Activated CD8-positive, alpha-beta T cell treated with anti-CD3 and anti-CD28 coated beads for 36 hours (primary cell): ENCODE measurements at regions not wholly inside any gene's neighbourhood (a gene's known extent, or its start where the extent isn't known, plus 50 kb on each side); places are given as distances from the start of the nearest gene placed in this dataset.

Source experiments
- ATAC-seq: fragments of 200-7000 bp; cut with Tn5 transposase; one replicate; pipeline ENCODE4 v1.10.0; 2021; ENCODE audit warnings: mild to moderate bottlenecking, moderate library complexity
- CTCF ChIA-PET: fragments of 350-600 bp; sonication (Branson Sonifier 250); formaldehyde crosslinking; loops from one replicate; lab custom pipeline; 2021; ENCODE audit warnings: antibody characterized with exemption; lab: Charles Lee
- POLR2A ChIA-PET: fragments of 350-600 bp; sonication (Branson Sonifier 250); formaldehyde crosslinking; loops from one replicate; lab custom pipeline; 2021; ENCODE audit warnings: antibody characterized with exemption; lab: Charles Lee
- DNase-seq: peaks from one replicate; pipeline ENCODE4 v3.0.0-alpha.2; 2020
- H3K27ac Mint-ChIP-seq: one replicate; pipeline ENCODE4 v1.8.0; 2021; ENCODE audit warnings: mild to moderate bottlenecking, mixed read lengths
- H3K27me3 Mint-ChIP-seq: one replicate; pipeline ENCODE4 v1.8.0; 2021; ENCODE audit warnings: mixed read lengths
- H3K36me3 Mint-ChIP-seq: one replicate; pipeline ENCODE4 v1.8.0; 2021; ENCODE audit warnings: low read depth, mixed read lengths
- H3K4me1 Mint-ChIP-seq: one replicate; pipeline ENCODE4 v1.8.0; 2021; ENCODE audit warnings: low read depth, mixed read lengths
- H3K4me3 Mint-ChIP-seq: one replicate; pipeline ENCODE4 v1.8.0; 2021; ENCODE audit warnings: mild to moderate bottlenecking, moderate library complexity, mixed read lengths
- H3K9me3 Mint-ChIP-seq: one replicate; pipeline ENCODE4 v1.8.0; 2021; ENCODE audit warnings: mixed read lengths
- CTCF ChIP-seq: fragments of 200-600 bp; IDR thresholded peaks from one replicate; pipeline ENCODE4 v1.8.0; 2022; ENCODE audit warnings: antibody characterized with exemption, mild to moderate bottlenecking
- intact Hi-C: fragments of 100-400 bp; cut with micrococcal nuclease; formaldehyde crosslinking; loops from one replicate; pipeline ENCODE4 v1.10.0; 2022

- ATAC-seq, result no peak
- H3K9me3 Mint-ChIP-seq, result peaks cover 7% of the 10 kb centered on the region
- intact Hi-C loops, result no loop called here
These were observed 1071.2 kb upstream of the SEL1L start for GRCh38 chr14:82604819-82605218.

GRCh38 chr14:82621881-82622450 lies 1088.3 kb upstream of the SEL1L start:
- H3K4me3 Mint-ChIP-seq, result no peak overlapping the region
- no peaks in the 10 kb centered on the region for H3K9me3 Mint-ChIP-seq
- H3K36me3 Mint-ChIP-seq, result no peaks in the 10 kb centered on the region
- ChIA-PET POLR2A (no interaction called here), CTCF (no interaction called here)
- TF ChIP-seq CTCF, result no peak
- ATAC-seq (no peak), DNase-seq (no peak)
- intact Hi-C loops, result no loop called here
- no peaks in the 10 kb centered on the region for H3K4me1 Mint-ChIP-seq
- H3K27ac Mint-ChIP-seq, result no peak overlapping the region
- H3K27me3 Mint-ChIP-seq, result no peaks in the 10 kb centered on the region

More at GRCh38 chr14:82604819-82605218, 1071.2 kb upstream of the SEL1L start:
- ChIA-PET POLR2A (no interaction called here), CTCF (no interaction called here)
- H3K36me3 Mint-ChIP-seq, result no peaks in the 10 kb centered on the region
- H3K4me3 Mint-ChIP-seq, result no peak overlapping the region
- no peak overlapping the region for H3K27ac Mint-ChIP-seq
- DNase-seq, result no peak
- TF ChIP-seq CTCF, result no peak
- H3K27me3 Mint-ChIP-seq, result no peaks in the 10 kb centered on the region
- no peaks in the 10 kb centered on the region for H3K4me1 Mint-ChIP-seq

GRCh38 chr14:82626156-82627066 lies 1092.8 kb upstream of the SEL1L start:
- DNase-seq (no peak), ATAC-seq (no peak)
- POLR2A ChIA-PET, result no interaction called here
- no peak for TF ChIP-seq CTCF
- CTCF ChIA-PET, result no interaction called here
- Mint-ChIP-seq H3K27ac (no peak overlapping the region), H3K27me3 (no peaks in the 10 kb centered on the region), H3K4me3 (no peak overlapping the region), H3K36me3 (no peaks in the 10 kb centered on the region), H3K4me1 (no peaks in the 10 kb centered on the region), H3K9me3 (peaks cover 8% of the 10 kb centered on the region)
- intact Hi-C loops, result no loop called here

- no peaks in the 10 kb centered on the region for H3K27me3 Mint-ChIP-seq
These were observed 1102.3 kb upstream of the SEL1L start for GRCh38 chr14:82635915-82636314.

More at GRCh38 chr14:82635915-82636314, 1102.3 kb upstream of the SEL1L start:
- ATAC-seq (no peak), DNase-seq (no peak)
- H3K4me1 Mint-ChIP-seq, result no peaks in the 10 kb centered on the region
- H3K36me3 Mint-ChIP-seq, result no peaks in the 10 kb centered on the region
- CTCF ChIA-PET, result no interaction called here
- H3K4me3 Mint-ChIP-seq, result no peak overlapping the region
- peaks cover 13% of the 10 kb centered on the region for H3K9me3 Mint-ChIP-seq
- no peak overlapping the region for H3K27ac Mint-ChIP-seq
- TF ChIP-seq CTCF, result no peak
- intact Hi-C loops, result no loop called here
- POLR2A ChIA-PET, result no interaction called here
